GM19468 (cell line): ENCODE measurements at regions not wholly inside any gene's neighbourhood (a gene's known extent, or its start where the extent isn't known, plus 50 kb on each side); places are given as distances from the start of the nearest gene placed in this dataset.

Experiments
- ATAC-seq: cut with Tn5 transposase; IDR thresholded peaks from one replicate; pipeline ENCODE4 v1.9.1; 2021; ENCODE audit warnings: mild to moderate bottlenecking, moderate library complexity, moderate number of reproducible peaks; ENCODE audit not compliant: unreplicated experiment; ENCODE audit errors: extremely low read depth

GRCh38 chr4:108377021-108377420 is 208.3 kb upstream of the LEF1 start:
- ATAC-seq = no peak

DNA sequence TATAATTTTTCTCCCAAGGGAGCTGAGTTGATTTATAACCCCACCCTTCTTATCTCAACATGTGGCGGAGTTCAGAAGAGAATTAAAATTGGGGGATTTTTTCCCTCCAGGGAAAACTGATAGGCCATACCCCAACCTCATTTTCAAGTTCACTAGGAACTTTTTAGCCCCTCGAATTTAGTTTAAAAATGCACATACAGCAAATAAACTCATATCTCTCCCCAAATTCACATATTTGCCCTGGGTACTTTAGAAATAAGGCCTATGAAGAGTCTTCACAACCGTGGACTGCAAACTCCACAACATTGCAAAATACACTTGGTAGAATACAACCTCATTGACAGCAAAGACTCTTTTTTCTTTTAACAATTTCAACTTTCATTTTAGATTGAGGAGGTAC is 206.7 kb upstream of the LEF1 start:
- no peak for ATAC-seq

DNA sequence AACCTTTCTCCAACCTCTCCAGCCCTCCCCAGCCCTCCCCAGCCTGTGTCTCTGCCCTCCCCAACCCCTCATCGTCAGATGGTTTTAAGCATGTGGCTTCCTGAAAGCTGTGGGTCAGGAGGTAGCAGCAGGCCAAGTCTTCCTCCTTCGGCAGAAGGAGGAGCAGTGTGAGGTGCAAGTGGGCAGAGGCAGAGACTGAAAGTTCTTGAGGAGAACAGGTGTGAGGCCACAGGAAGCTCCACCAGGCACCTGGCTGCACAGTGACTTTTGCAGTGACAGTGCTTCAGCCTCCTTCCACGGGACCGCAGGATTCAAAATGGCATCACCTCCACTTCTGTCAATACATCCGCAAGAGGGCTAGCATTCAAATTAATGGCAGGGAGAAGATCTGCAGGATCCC is 203.9 kb upstream of the LEF1 start:
- ATAC-seq = no peak

DNA sequence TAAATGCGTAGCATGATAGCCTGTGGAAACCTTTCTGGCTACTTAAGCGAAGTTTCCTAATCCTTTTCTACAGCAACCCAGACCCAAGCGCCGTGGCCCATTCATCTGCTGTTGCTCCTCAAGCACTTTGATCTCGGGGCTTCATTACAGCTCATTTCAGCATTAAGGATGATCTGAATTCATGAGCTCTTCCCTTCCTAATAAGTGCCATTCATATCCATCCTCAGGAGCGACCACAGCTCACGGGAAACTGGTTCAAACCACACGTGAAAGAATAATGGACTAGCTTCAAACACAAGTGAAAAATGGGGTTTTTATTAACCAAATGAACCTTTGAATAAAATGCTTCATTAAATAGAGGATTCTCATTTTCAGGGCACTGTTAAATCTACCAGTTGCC is 202.6 kb upstream of the LEF1 start:
- ATAC-seq = no peak

GRCh38 chr4:108370291-108371141 is 201.8 kb upstream of the LEF1 start:
- no peak for ATAC-seq

- ATAC-seq = no peak
These were observed 200.4 kb upstream of the LEF1 start for GRCh38 chr4:108369035-108369655.

GRCh38 chr4:108367751-108368150 is 199.0 kb upstream of the LEF1 start:
- no peak for ATAC-seq

DNA sequence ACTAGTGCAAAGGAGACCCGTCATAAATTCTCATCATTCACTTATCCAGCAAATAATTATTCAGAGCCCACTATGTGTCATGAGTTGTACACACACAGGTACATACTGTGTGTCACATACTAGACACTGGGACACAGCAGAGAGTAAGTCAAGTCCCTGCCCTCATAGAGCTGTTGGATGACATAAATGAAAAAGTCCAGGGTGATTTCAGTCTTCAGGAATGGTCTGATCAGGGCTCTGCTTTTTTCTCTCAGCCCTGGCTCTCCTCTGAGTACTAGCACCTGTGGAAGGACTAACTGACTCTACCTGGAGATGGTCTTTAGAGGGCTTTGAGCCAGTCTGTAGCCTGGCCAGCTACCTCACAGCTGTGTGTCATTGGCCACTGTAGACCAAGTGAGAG is 198.0 kb upstream of the LEF1 start:
- ATAC-seq = no peak

DNA sequence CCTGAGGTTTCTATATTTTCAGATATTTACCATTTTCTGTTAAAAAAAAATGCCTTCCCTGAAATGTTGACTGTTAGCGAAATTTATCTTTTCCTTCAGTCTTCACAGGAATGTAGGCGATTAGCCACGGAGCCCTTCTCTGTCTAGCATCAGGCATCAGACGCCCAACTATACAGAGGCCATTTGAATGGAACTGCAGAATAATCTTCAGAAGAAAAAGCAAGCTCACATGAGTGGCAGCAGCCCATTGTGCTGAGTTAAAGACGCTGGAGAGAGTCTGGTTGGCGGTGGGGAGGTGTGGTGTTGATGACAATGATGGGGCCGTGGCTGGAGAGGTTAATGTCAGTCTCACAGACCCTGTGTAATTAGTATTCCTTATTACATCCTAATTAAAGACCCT is 196.8 kb upstream of the LEF1 start:
- ATAC-seq = no peak

GRCh38 chr4:108361886-108362285 is 193.2 kb upstream of the LEF1 start:
- no peak for ATAC-seq

GRCh38 chr4:108361446-108361820 is 192.7 kb upstream of the LEF1 start:
- no peak for ATAC-seq

GRCh38 chr4:108360754-108361445 is 192.2 kb upstream of the LEF1 start:
- no peak for ATAC-seq

- ATAC-seq = no peak
These were observed 191.4 kb upstream of the LEF1 start for GRCh38 chr4:108359986-108360681.

- no peak for ATAC-seq
These were observed 190.6 kb upstream of the LEF1 start for GRCh38 chr4:108359130-108359985.

DNA sequence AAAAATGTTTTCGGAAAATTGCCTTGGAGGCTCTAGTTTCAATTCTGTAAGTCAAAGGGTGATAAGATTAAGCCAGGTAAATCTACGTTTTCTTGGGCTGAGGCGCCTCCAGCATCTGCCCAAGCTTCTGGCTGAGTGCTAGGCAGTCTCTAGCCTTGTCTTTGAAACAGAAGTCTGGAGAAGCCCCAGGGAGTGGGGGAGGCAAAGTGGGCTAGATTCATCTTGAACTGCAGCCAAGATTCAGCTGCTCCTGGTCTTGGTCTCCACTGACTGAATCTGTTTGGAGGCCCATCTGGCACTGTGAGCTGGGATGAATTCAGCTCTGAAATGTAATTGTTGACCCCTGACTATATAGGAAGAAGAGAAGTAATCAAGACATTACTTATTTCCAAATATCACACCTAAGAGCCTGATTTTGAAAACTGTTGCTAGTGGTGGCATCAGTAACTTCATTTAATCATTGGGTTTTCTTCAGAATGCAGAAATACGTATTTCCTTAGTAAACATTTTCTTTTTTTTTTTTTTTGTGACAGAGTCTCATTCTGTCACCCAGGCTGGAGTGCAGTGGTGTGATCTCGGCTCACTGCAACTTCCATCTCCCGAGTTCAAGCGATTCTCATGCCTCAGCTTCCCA is 187.3 kb upstream of the LEF1 start:
- no peak for ATAC-seq

GRCh38 chr4:108355186-108355901 is 186.6 kb upstream of the LEF1 start:
- ATAC-seq = no peak

DNA sequence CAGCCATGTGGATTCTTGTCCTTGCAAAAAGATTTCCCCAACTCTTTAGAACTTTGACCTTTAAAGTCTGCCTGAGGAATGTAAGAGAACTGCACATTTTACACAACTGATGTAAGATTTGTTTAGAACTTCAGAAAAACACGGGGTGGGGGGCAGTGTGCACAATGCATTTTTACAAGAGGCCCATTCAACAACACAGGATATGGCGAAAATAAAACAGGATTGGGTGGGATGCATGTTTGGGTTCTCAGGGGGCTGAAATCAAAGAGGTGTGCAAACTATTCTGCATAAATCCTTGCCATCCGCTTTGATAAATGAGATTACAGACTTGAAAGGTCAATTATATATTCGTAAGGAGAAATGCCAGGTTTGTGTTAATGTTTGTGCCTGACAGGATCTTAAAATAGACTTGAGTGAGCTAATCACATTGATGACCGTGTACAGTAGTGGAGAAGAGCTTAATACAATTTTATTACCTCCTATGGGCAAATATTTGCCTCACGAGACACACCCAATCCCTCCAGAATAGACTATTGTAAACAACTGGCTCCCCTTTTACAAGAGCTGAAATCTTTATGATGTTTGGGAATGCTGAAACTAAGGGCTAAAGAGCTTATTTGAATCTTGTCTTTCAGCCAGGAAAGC is 184.1 kb upstream of the LEF1 start:
- ATAC-seq = no peak

DNA sequence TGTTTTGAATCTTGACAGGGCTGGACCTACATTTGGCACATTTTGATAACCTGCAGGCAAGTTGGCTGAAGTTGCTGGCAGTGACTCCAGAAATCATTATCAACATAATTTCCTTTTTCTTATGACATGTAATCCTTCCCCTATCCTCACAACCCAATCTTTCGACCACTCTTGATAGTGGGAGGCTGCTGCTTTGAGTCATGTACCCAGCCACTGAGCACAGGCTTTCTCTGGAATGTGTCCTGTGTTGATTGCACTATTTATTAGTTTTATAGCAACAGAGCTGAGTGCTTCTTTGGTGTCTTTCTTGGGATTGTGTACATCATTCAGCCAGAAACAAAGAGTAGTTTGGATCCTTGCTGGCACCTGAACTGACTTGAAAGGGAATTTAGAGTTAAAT is 183.1 kb upstream of the LEF1 start:
- ATAC-seq = no peak
